ENCODE measurements at regions not wholly inside any gene's neighbourhood (a gene's known extent, or its start where the extent isn't known, plus 50 kb on each side); places are given as distances from the start of the nearest gene placed in this dataset.
"Not testable (repeated sequence)": the region's sequence is repeated elsewhere in the genome, so short reads cannot be mapped to it uniquely, and the experiment has no call there.

DNA sequence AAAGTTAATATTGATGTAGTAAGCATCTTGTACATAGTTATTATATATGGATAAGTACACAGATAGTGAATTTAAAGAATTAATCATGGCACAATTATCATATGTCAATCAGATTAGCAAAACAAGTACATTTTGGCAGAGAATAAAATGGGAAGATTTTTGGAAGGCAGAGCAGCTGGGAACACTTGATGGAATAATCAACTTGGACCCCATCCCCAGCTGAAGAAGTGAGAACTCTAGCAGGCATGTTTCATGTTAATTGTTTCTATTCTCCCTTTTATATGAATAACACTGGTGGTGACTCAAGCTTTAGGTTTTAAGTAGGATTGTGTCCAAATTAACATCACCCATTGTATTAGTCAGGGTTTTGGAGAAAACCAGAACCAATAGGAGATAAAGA lies 198.7 kb downstream of the KCNJ2 start:
- peaks cover 2% of the 10 kb centered on the region for H3K27me3 ChIP-seq (ENCODE audit: control insufficient read depth, insufficient read depth, low read length)

DNA sequence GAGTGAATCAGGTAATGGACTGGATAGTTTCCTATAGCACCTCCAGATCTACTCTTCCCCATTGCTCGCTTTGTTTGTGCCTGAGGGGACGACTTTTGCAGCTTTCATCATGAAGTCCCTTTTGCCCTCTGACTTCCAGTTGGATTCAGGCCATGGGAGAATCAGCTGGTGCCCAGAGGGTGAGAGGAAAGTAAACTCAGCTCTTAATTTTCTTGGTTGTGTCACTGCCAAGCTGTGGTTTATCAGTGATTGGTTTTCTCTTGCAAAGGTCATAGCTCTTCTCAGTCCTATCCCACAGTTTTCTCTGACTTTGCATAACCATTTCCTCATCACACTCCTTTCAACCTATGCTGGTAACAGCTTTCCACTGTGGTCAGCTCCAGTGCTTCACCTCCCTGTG lies 200.1 kb downstream of the KCNJ2 start:
- Histone ChIP-seq H3K4me3 (ENCODE audit: low read length) (no peak overlapping the region), H3K27ac (ENCODE audit: low read depth, low read length) (no peak overlapping the region), H3K36me3 (ENCODE audit: control insufficient read depth, insufficient read depth, low read length) (no peaks in the 10 kb centered on the region), H3K4me1 (ENCODE audit: control insufficient read depth, insufficient read depth, low read length) (no peaks in the 10 kb centered on the region), H3K27me3 (ENCODE audit: control insufficient read depth, insufficient read depth, low read length) (peaks cover 2% of the 10 kb centered on the region), H3K9ac (ENCODE audit: low read length) (no peak overlapping the region)

More for the DNA sequence above, 198.7 kb downstream of the KCNJ2 start:
- H3K4me1 ChIP-seq (ENCODE audit: control insufficient read depth, insufficient read depth, low read length), result no peaks in the 10 kb centered on the region
- no peaks in the 10 kb centered on the region for H3K36me3 ChIP-seq (ENCODE audit: control insufficient read depth, insufficient read depth, low read length)
- no peak overlapping the region for H3K9ac ChIP-seq (ENCODE audit: low read length)
- H3K27ac ChIP-seq (ENCODE audit: low read depth, low read length), result no peak overlapping the region
- H3K4me3 ChIP-seq (ENCODE audit: low read length), result no peak overlapping the region

DNA sequence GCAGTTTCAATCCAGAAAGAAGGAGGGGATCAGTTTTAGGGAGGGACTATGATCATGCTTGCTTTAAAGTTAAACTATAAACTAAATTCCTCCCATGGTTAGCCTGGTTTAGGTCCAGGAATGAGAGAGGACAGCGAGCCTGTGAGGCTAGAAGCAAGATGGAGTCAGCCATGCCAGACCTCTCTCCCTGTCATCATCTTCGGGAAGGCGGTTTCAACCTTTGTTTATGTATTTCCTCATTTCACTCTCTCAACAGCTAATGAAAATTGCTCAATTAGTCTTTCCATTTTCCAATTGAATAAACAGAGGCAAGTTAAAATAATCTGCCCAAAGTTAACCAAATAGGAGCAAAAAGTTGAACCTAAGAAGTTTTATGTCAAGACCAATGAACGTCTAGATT lies 201.5 kb downstream of the KCNJ2 start:
- no peaks in the 10 kb centered on the region for H3K4me1 ChIP-seq (ENCODE audit: control insufficient read depth, insufficient read depth, low read length)
- H3K4me3 ChIP-seq (ENCODE audit: low read length), result no peak overlapping the region
- H3K9ac ChIP-seq (ENCODE audit: low read length), result no peak overlapping the region
- H3K27ac ChIP-seq (ENCODE audit: low read depth, low read length), result no peak overlapping the region
- H3K36me3 ChIP-seq (ENCODE audit: control insufficient read depth, insufficient read depth, low read length), result no peaks in the 10 kb centered on the region
- H3K27me3 ChIP-seq (ENCODE audit: control insufficient read depth, insufficient read depth, low read length), result peaks cover 2% of the 10 kb centered on the region

DNA sequence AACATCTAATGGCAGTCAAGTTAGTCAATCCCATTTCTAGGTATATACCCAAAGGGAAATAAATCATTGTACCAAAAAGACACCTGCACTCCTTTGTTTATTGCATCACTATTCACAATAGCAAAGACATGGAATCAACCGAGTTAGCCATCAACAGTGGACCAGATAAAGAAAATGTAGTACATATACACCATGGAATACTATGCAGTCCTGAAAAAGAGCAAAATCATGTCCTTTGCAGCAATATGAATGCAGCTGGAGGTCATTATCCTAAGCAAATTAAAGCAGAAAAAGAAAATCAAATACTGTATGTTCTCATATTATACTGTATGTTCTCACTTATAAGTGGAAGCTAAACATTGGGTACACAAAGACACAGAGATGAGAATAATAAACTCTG lies 204.0 kb downstream of the KCNJ2 start:
- peaks cover 2% of the 10 kb centered on the region for H3K27me3 ChIP-seq (ENCODE audit: control insufficient read depth, insufficient read depth, low read length)
- no peaks in the 10 kb centered on the region for H3K4me1 ChIP-seq (ENCODE audit: control insufficient read depth, insufficient read depth, low read length)
- H3K4me3 ChIP-seq (ENCODE audit: low read length), result no peak overlapping the region
- no peak overlapping the region for H3K27ac ChIP-seq (ENCODE audit: low read depth, low read length)
- H3K36me3 ChIP-seq (ENCODE audit: control insufficient read depth, insufficient read depth, low read length), result no peaks in the 10 kb centered on the region
- no peak overlapping the region for H3K9ac ChIP-seq (ENCODE audit: low read length)

DNA sequence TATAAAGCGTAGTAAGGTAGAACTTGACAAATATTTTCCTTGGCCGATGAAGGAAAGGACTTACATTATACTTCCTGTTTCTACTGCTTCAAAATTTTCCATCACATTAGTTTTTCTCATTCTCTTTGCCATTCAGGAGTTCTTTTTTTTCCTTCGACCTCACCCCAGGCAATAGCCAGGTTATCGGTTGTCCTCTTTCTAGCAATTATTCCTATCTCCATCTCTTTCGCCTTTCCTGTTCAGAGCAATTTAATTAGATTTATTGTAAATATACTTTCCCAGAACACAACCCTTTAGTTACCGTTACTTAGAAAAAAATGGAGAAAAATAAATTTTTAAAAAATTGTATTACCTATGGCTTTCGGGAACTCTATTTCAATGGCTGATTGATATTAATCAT lies 205.2 kb downstream of the KCNJ2 start:
- no peak overlapping the region for H3K9ac ChIP-seq (ENCODE audit: low read length)
- no peak overlapping the region for H3K4me3 ChIP-seq (ENCODE audit: low read length)
- peaks cover 2% of the 10 kb centered on the region for H3K27me3 ChIP-seq (ENCODE audit: control insufficient read depth, insufficient read depth, low read length)
- no peak overlapping the region for H3K27ac ChIP-seq (ENCODE audit: low read depth, low read length)
- no peaks in the 10 kb centered on the region for H3K4me1 ChIP-seq (ENCODE audit: control insufficient read depth, insufficient read depth, low read length)
- no peaks in the 10 kb centered on the region for H3K36me3 ChIP-seq (ENCODE audit: control insufficient read depth, insufficient read depth, low read length)

DNA sequence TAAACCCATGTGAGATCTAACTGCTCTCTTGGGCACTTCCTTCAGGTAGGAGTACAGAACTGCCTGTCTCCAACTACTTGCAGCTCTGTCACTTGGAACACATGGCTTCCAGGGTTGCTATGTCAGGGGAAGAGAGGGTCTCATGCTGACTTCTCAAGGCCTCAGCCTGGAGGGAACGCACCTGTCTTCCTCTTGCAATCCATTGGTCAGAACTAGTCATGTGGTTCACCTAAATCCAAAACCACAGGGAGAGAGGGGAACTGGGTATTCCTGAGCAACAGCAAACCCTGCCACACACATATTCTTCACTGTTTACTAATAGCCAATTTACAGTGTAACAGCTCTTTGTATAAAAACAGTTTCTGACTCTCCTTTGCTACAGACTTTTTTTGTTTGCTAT lies 206.1 kb downstream of the KCNJ2 start:
- H3K27me3 ChIP-seq (ENCODE audit: control insufficient read depth, insufficient read depth, low read length), result no peaks in the 10 kb centered on the region
- H3K27ac ChIP-seq (ENCODE audit: low read depth, low read length), result no peak overlapping the region
- no peaks in the 10 kb centered on the region for H3K36me3 ChIP-seq (ENCODE audit: control insufficient read depth, insufficient read depth, low read length)
- no peaks in the 10 kb centered on the region for H3K4me1 ChIP-seq (ENCODE audit: control insufficient read depth, insufficient read depth, low read length)
- no peak overlapping the region for H3K4me3 ChIP-seq (ENCODE audit: low read length)
- H3K9ac ChIP-seq (ENCODE audit: low read length), result no peak overlapping the region

DNA sequence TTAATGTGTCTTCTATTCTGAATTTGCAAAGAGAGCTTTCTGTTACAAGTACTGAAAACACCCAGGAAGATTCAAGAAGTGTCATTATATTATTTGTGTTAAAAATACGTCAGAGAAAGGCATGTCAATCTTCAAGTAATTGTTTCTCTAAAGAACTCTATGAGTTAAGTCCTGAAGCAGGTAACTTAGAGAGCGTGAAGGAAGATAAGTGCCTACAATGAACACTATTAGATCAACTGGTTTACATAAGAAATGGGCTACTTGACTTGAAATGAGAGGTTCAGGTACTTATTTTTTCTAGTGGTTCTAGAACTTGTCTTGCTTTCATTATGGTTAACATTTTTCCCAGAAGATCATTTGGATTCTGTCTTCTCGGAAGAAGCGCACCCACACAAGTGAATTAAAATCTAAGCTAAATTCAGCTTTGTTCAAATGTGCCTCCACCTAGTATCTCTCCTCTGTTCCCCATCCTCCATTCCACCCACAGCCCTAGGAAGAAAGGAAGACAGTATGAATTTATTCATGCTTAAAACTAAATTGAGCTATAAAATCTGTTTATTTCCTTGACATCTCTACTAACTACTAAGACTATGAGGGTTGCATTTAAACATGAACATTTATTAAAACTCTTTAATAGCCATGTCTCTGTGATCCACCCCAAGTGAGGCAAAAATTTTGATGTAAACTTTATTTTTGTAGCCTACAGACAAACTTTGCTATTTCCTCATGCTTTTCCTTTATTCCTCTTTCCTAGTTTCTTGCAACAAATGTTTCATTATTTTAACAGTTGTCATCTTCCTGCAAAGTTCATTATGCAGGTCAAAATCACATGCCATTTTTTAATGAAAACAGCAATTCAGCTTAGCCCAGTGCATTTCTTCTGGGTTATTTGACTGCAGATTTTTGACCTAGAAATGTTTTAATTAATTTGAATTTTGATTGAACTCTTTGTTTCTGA lies 206.8 kb downstream of the KCNJ2 start:
- H3K36me3 ChIP-seq (ENCODE audit: control insufficient read depth, insufficient read depth, low read length), result no peaks in the 10 kb centered on the region
- H3K9ac ChIP-seq (ENCODE audit: low read length), result no peak overlapping the region
- H3K27ac ChIP-seq (ENCODE audit: low read depth, low read length), result no peak overlapping the region
- H3K27me3 ChIP-seq (ENCODE audit: control insufficient read depth, insufficient read depth, low read length), result no peaks in the 10 kb centered on the region
- no peak overlapping the region for H3K4me3 ChIP-seq (ENCODE audit: low read length)
- no peaks in the 10 kb centered on the region for H3K4me1 ChIP-seq (ENCODE audit: control insufficient read depth, insufficient read depth, low read length)

DNA sequence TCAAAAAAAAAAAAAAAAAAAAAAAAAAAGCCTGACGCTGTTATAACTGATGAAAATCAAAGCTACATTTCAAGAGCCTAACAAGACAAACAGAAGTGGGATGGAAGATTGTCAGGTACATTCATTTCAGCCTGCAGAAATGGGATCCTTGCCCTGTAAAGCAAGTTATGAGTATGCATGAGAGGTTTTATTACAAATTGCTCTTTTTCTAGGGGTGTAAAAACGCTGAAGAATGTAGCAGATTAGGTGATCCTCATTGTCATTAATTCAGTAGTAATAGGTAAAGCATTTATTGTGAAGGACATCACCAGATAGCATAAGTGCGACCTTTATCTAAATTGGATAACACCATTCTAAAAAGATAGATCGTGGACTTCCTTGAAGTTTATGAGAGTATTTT lies 208.3 kb downstream of the KCNJ2 start:
- no peaks in the 10 kb centered on the region for H3K4me1 ChIP-seq (ENCODE audit: control insufficient read depth, insufficient read depth, low read length)
- no peak overlapping the region for H3K27ac ChIP-seq (ENCODE audit: low read depth, low read length)
- no peak overlapping the region for H3K4me3 ChIP-seq (ENCODE audit: low read length)
- no peaks in the 10 kb centered on the region for H3K36me3 ChIP-seq (ENCODE audit: control insufficient read depth, insufficient read depth, low read length)
- H3K9ac ChIP-seq (ENCODE audit: low read length), result no peak overlapping the region
- no peaks in the 10 kb centered on the region for H3K27me3 ChIP-seq (ENCODE audit: control insufficient read depth, insufficient read depth, low read length)

DNA sequence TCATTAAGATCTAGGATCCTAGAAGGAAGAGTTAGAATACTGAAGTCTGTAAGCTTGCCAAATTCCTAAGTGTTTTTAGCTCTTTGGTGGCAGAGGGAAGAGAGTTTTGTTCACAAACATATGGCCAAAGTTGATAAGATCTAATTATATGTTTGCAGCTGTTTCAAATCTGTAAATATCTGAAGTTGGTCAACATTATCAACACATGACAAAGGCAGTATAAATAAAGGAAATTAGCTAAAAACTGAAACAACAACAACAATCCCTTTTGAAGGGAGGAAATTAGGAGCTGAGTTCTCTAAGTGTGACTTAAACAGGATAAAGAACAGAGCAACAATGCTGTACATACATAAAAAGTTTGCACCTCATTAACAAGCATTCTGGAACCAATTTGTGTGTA lies 208.7 kb downstream of the KCNJ2 start:
- H3K9ac ChIP-seq (ENCODE audit: low read length), result no peak overlapping the region
- no peaks in the 10 kb centered on the region for H3K4me1 ChIP-seq (ENCODE audit: control insufficient read depth, insufficient read depth, low read length)
- H3K27ac ChIP-seq (ENCODE audit: low read depth, low read length), result no peak overlapping the region
- H3K4me3 ChIP-seq (ENCODE audit: low read length), result no peak overlapping the region
- H3K27me3 ChIP-seq (ENCODE audit: control insufficient read depth, insufficient read depth, low read length), result no peaks in the 10 kb centered on the region
- H3K36me3 ChIP-seq (ENCODE audit: control insufficient read depth, insufficient read depth, low read length), result no peaks in the 10 kb centered on the region

DNA sequence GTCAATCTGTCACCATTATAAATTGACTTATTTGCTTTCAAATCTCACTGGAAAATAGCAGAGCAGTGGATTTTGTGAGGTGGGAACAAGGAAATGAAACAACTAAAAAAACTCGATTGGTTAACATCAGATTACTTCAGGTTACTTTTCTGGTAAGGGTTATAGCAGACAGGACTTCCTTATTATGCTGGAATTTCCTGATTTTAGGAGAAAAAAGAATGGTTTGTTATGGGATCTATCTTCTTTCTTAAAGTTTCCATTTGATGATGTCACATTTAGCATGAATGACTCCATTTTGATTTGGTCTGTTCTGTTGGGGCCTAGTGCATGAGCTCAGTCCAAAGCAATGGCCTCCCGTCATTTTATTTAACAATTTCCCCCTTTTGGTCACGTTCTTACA lies 210.6 kb downstream of the KCNJ2 start:
- no peak overlapping the region for H3K9ac ChIP-seq (ENCODE audit: low read length)
- H3K27me3 ChIP-seq (ENCODE audit: control insufficient read depth, insufficient read depth, low read length), result no peaks in the 10 kb centered on the region

DNA sequence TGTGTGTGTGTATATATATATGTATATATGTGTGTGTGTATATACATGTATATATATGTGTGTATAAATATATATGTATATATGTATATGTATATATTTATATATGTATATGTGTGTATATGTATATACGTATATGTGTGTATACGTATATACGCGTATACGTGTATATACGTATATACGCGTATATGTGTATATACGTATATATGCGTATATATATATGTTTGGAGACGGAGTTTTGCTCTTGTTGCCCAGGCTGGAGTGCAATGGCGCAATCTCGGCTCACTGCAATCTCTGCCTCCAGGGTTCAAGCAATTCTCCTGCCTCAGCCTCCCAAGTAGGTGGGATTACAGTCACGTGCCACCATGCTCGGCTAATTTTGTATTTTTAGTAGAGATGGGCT lies 212.6 kb downstream of the KCNJ2 start:
- not testable (repeated sequence) for H3K9ac ChIP-seq (ENCODE audit: low read length); H3K4me3 ChIP-seq (ENCODE audit: low read length); H3K4me1 ChIP-seq (ENCODE audit: control insufficient read depth, insufficient read depth, low read length); H3K27me3 ChIP-seq (ENCODE audit: control insufficient read depth, insufficient read depth, low read length); H3K36me3 ChIP-seq (ENCODE audit: control insufficient read depth, insufficient read depth, low read length); H3K27ac ChIP-seq (ENCODE audit: low read depth, low read length)

More for the DNA sequence above, 210.6 kb downstream of the KCNJ2 start:
- H3K36me3 ChIP-seq (ENCODE audit: control insufficient read depth, insufficient read depth, low read length), result no peaks in the 10 kb centered on the region
- no peak overlapping the region for H3K27ac ChIP-seq (ENCODE audit: low read depth, low read length)
- no peaks in the 10 kb centered on the region for H3K4me1 ChIP-seq (ENCODE audit: control insufficient read depth, insufficient read depth, low read length)
- H3K4me3 ChIP-seq (ENCODE audit: low read length), result no peak overlapping the region

DNA sequence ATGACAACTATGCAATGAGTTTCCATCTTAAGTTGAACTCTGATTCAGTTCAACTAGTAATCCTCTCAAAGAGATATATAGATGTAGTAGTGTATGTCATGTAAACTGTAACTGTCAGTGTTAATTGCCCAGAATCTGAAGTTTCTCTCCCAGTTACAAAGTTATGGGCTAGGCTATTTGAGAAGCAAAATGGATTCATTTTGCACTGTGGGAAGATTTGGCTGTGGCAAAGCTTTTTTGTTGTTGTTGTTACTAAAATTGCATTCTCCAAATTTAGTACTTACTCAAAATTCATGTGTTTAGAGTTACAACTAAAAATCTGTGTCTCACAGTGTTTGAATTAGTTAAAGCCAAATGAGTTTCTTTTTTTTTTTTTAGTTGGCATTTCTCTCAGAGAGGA lies 219.0 kb downstream of the KCNJ2 start:
- no peak overlapping the region for H3K9ac ChIP-seq (ENCODE audit: low read length)
- H3K27ac ChIP-seq (ENCODE audit: low read depth, low read length), result no peak overlapping the region
- no peak overlapping the region for H3K4me3 ChIP-seq (ENCODE audit: low read length)
- H3K36me3 ChIP-seq (ENCODE audit: control insufficient read depth, insufficient read depth, low read length), result no peaks in the 10 kb centered on the region
- H3K27me3 ChIP-seq (ENCODE audit: control insufficient read depth, insufficient read depth, low read length), result no peaks in the 10 kb centered on the region
- no peaks in the 10 kb centered on the region for H3K4me1 ChIP-seq (ENCODE audit: control insufficient read depth, insufficient read depth, low read length)

DNA sequence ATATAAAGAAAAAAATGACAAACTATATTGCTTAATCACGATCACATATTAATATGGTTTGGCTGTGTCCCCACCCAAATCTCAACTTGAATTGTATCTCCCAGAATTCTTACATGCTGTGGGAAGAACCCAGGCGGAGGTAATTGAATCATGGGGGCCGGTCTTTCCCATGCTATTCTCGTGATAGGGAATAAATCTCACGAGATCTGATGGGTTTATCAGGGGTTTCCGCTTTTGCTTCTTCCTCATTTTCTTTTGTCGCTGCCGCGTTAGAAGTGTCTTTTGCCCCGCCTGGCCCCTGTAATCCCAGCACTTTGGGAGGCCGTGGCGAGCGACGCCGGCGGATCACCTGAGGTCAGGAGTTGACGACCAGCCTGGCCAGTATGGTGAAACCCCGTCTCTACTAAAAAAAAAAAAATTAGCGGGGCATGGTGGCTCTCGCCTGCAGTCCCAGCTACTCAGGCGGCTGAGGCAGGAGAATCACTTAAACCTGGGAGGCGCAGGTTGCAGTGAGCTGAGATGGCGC lies 220.0 kb downstream of the KCNJ2 start:
- not testable (repeated sequence) for H3K4me1 ChIP-seq (ENCODE audit: control insufficient read depth, insufficient read depth, low read length); H3K36me3 ChIP-seq (ENCODE audit: control insufficient read depth, insufficient read depth, low read length); H3K27ac ChIP-seq (ENCODE audit: low read depth, low read length); H3K27me3 ChIP-seq (ENCODE audit: control insufficient read depth, insufficient read depth, low read length); H3K4me3 ChIP-seq (ENCODE audit: low read length); H3K9ac ChIP-seq (ENCODE audit: low read length)
